K562 (cell line): ENCODE measurements at regions not wholly inside any gene's neighbourhood (a gene's known extent, or its start where the extent isn't known, plus 50 kb on each side); places are given as distances from the start of the nearest gene placed in this dataset.

Experiments
- CBFA2T2 ChIP-seq: fragments of 450-650 bp; conservative IDR thresholded peaks from 2 replicates; pipeline ENCODE4 v1.6.1; 2017; ENCODE audit warnings: mild to moderate bottlenecking
- KAT8 ChIP-seq: fragments of 450-650 bp; IDR thresholded peaks from 2 replicates; pipeline ENCODE4 v1.6.1; 2016; ENCODE audit warnings: low read depth, mild to moderate bottlenecking
- NR1H2 ChIP-seq: sonication (generic); formaldehyde crosslinking; IDR thresholded peaks from 2 replicates; pipeline ENCODE4 v1.4.0; 2020; ENCODE audit warnings: mild to moderate bottlenecking, missing genetic modification reagents
- NR2C1 ChIP-seq, 2 experiments: fragments of 450-650 bp; IDR thresholded peaks; 2 replicates each; pipeline ENCODE4 v1.6.1; 2017; ENCODE audit warnings: mild to moderate bottlenecking in 2 of 2, antibody characterized with exemption in 1 of 2, inconsistent platforms in 1 of 2, missing compliant biosample characterization in 1 of 2, missing genetic modification characterization in 1 of 2
- NR2C2 ChIP-seq, 2 experiments: fragments of 200-800 bp in 1 of 2; sonication (Bioruptor generic) in 1 of 2; sonication (generic) in 1 of 2; formaldehyde crosslinking in 1 of 2; IDR thresholded peaks; 2 replicates each; pipeline versions ENCODE4 v1.6.1 to v1.8.0; 2016 to 2022; ENCODE audit warnings: mild to moderate bottlenecking in 1 of 2, missing compliant biosample characterization in 1 of 2, missing genetic modification characterization in 1 of 2, missing genetic modification reagents in 1 of 2
- RAD21 ChIP-seq, 2 experiments: fragments of 250-450 bp in 1 of 2; fragments of 450-650 bp in 1 of 2; sonication (Bioruptor Pico) in 1 of 2; formaldehyde crosslinking in 1 of 2; IDR thresholded peaks in 1 of 2; conservative IDR thresholded peaks in 1 of 2; 2 replicates each; pipeline versions ENCODE4 v1.4.0 to v1.8.0; 2020 to 2022; ENCODE audit warnings: mild to moderate bottlenecking in 2 of 2, moderate library complexity in 1 of 2
- TCF3 ChIP-seq: sonication (generic); formaldehyde crosslinking; IDR thresholded peaks from 2 replicates; pipeline ENCODE4 v1.4.0; 2020; ENCODE audit warnings: mild to moderate bottlenecking, missing genetic modification reagents
- ZNF436 ChIP-seq: fragments of 250-450, 450-650 bp; sonication (Bioruptor Pico); formaldehyde crosslinking; IDR thresholded peaks from 2 replicates; pipeline ENCODE4 v1.7.0; 2020; ENCODE audit warnings: mild to moderate bottlenecking
- TF ChIP-seq, protein P1 (sequence below): IDR thresholded peaks from 2 replicates; pipeline ENCODE4 v1.6.1; 2011; ENCODE audit warnings: borderline replicate concordance, low read depth, mild to moderate bottlenecking, moderate library complexity, low read length; ENCODE audit not compliant: insufficient read depth, poor library complexity, severe bottlenecking

- TF ChIP-seq NR2C1 (IDR thresholded peaks at IDR 0.05) (peak; percentile 62), NR2C1 (tag; IDR thresholded peaks at IDR 0.05) (peak; percentile 54; the same call in 1 of the 2 replicates), TCF3 (CRISPR knock-in tag) (no peak), NR1H2 (CRISPR knock-in tag) (no peak), CBFA2T2 (no peak), KAT8 (no peak), ZNF436 (no peak), NR2C2 (CRISPR knock-in tag; IDR thresholded peaks at IDR 0.05) (no peak), NR2C2 (tag; IDR thresholded peaks at IDR 0.05) (no peak), RAD21 (CRISPR knock-in tag; conservative IDR thresholded peaks at IDR 0.05 in 1 of 2, IDR thresholded peaks at IDR 0.05 in 1 of 2) (peak in 1 of 2 experiments; percentile 58; a peak in 2 of 4 replicates)
- TF ChIP-seq, protein P1, sequence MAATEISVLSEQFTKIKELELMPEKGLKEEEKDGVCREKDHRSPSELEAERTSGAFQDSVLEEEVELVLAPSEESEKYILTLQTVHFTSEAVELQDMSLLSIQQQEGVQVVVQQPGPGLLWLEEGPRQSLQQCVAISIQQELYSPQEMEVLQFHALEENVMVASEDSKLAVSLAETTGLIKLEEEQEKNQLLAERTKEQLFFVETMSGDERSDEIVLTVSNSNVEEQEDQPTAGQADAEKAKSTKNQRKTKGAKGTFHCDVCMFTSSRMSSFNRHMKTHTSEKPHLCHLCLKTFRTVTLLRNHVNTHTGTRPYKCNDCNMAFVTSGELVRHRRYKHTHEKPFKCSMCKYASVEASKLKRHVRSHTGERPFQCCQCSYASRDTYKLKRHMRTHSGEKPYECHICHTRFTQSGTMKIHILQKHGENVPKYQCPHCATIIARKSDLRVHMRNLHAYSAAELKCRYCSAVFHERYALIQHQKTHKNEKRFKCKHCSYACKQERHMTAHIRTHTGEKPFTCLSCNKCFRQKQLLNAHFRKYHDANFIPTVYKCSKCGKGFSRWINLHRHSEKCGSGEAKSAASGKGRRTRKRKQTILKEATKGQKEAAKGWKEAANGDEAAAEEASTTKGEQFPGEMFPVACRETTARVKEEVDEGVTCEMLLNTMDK: peak; percentile 27
Measured at GRCh38 chr2:117470311-117471095, 344.0 kb upstream of the DDX18 start (continued).
